ENCODE measurements at regions not wholly inside any gene's neighbourhood (a gene's known extent, or its start where the extent isn't known, plus 50 kb on each side); places are given as distances from the start of the nearest gene placed in this dataset.

DNA sequence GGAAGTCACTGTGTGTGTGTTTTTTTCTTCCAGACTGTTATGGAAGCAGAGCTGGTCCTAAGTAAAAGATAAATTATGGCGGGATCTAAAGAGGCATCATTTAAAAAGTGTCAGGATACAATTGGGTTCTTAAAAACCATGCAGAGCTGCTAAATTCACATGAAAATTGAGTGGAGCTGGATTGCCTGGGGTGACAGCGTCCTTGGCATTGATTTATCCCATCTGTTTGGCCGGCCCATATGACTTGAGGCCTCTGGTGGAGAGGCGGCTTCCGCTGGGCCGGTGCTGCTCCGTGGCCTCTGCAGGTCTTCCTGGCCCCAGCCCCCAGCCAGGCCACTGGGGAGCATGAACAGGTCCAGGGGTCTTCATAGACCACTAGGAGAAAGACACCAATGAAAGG, 165.5 kb downstream of the GLI2 start:
- no peak for DNase-seq (ENCODE audit: low read depth)
- H3K4me3 ChIP-seq (ENCODE audit: low read depth, low read length): no peak overlapping the region
- TF ChIP-seq CTCF (IDR thresholded peaks at IDR 0.05; ENCODE audit: low read depth, low read length) (no peak), POLR2A (IDR thresholded peaks at IDR 0.05; ENCODE audit: extremely low read depth, insufficient read length) (no peak), MYC (IDR thresholded peaks at IDR 0.05; ENCODE audit: low read depth, low read length) (no peak)
- TF ChIP-seq, protein P1, sequence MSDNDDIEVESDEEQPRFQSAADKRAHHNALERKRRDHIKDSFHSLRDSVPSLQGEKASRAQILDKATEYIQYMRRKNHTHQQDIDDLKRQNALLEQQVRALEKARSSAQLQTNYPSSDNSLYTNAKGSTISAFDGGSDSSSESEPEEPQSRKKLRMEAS (IDR thresholded peaks at IDR 0.05; ENCODE audit: low read depth, low read length): no peak

DNA sequence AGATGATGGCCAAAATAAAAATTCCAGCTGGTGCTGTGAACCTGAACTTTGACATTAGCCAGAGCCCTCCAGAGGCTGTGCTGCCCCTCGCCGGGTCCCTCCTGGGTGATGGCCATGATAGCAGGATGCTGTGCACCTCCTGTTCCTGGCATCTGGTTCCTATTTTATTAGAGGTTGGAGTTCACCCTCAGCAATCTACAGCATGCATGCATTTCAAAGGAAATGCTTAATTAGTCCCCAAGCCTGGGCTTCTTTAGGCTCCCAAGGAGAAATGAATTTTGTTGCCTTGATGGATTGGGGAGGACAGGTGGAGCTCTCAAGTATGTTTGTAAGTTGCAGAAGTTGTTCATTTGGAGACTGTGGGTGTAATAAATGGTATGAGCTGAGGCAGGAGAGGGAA, 166.9 kb downstream of the GLI2 start:
- DNase-seq (ENCODE audit: low read depth): no peak
- TF ChIP-seq CTCF (IDR thresholded peaks at IDR 0.05; ENCODE audit: low read depth, low read length): no peak
- TF ChIP-seq POLR2A (IDR thresholded peaks at IDR 0.05; ENCODE audit: extremely low read depth, insufficient read length): no peak
- no peak for TF ChIP-seq MYC (IDR thresholded peaks at IDR 0.05; ENCODE audit: low read depth, low read length)
- TF ChIP-seq, protein P1 (IDR thresholded peaks at IDR 0.05; ENCODE audit: low read depth, low read length): no peak
- no peak overlapping the region for H3K4me3 ChIP-seq (ENCODE audit: low read depth, low read length)

GRCh38 chr2:120904379-120904778, 168.7 kb downstream of the GLI2 start:
- TF ChIP-seq POLR2A (IDR thresholded peaks at IDR 0.05; ENCODE audit: extremely low read depth, insufficient read length) (no peak), MYC (IDR thresholded peaks at IDR 0.05; ENCODE audit: low read depth, low read length) (no peak), CTCF (IDR thresholded peaks at IDR 0.05; ENCODE audit: low read depth, low read length) (no peak)
- TF ChIP-seq, protein P1 (IDR thresholded peaks at IDR 0.05; ENCODE audit: low read depth, low read length): no peak
- no peak for DNase-seq (ENCODE audit: low read depth)
- H3K4me3 ChIP-seq (ENCODE audit: low read depth, low read length): no peak overlapping the region

DNA sequence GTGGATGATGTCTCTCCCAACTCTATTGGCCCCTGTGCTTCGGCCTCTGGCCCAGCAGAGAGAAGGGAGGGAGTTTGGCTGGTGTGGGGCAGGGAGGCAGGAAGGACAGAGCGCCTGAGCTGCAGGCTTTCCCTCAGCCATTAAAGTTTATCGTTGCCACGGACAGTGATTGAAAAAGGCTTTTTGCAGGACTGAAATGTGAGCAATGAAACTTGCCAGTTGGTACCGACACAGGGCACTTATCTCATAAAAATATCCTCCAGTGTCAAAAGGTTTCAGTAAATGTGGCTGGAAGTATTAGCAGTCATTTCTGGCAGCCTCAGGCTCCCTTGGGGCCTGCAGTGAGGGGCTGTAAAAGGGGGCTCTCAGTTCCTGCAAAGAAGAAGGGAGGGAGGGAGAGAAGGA, 169.2 kb downstream of the GLI2 start:
- no peak for DNase-seq (ENCODE audit: low read depth)
- no peak overlapping the region for H3K4me3 ChIP-seq (ENCODE audit: low read depth, low read length)
- TF ChIP-seq, protein P1 (IDR thresholded peaks at IDR 0.05; ENCODE audit: low read depth, low read length): no peak
- no peak for TF ChIP-seq POLR2A (IDR thresholded peaks at IDR 0.05; ENCODE audit: extremely low read depth, insufficient read length)
- no peak for TF ChIP-seq CTCF (IDR thresholded peaks at IDR 0.05; ENCODE audit: low read depth, low read length)
- TF ChIP-seq MYC (IDR thresholded peaks at IDR 0.05; ENCODE audit: low read depth, low read length): no peak

DNA sequence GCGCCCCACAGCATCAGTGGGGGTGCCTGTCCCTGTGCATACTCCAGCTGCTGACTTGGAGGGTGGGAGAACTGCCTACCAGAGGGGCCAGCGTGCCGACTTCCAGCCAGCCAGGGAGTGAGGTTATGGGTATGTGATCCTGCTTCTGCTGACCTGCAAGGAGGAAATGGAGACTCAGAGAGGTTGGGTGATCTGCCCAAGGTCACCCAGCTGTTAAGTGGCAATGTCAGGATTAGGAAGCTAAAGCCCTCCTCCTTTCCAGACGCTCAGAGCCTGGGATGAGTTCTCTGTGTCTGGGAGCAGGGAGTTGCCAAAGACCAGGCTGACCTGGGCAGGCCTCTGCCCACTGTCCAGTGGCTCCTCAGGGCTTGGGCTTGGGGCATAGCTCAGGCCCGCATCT, 169.6 kb downstream of the GLI2 start:
- no peak for DNase-seq (ENCODE audit: low read depth)
- TF ChIP-seq POLR2A (IDR thresholded peaks at IDR 0.05; ENCODE audit: extremely low read depth, insufficient read length) (no peak), MYC (IDR thresholded peaks at IDR 0.05; ENCODE audit: low read depth, low read length) (no peak), CTCF (IDR thresholded peaks at IDR 0.05; ENCODE audit: low read depth, low read length) (no peak)
- TF ChIP-seq, protein P1 (IDR thresholded peaks at IDR 0.05; ENCODE audit: low read depth, low read length): no peak
- no peak overlapping the region for H3K4me3 ChIP-seq (ENCODE audit: low read depth, low read length)

Measured in NB4 (cell line).